ENCODE measurements at regions not wholly inside any gene's neighbourhood (a gene's known extent, or its start where the extent isn't known, plus 50 kb on each side); places are given as distances from the start of the nearest gene placed in this dataset.

DNA sequence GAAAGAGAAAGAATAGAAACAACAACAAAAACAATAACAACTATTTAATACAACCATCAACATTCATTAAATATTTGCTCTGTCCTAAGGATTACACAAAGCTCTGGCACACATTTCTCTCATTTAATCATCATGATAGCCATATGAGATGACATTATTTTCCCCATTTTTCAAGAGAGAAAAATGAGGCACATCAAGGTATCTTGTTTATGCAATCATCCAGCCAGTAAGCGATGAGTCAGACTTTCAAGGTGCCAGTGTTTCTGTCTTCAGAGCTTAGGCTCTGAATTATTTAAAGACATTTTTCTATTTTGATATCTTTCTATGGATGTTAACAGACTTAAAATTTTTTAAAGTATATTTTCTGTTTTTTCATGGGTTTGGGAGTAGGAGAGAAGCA is 541.8 kb upstream of the SMIM31 start:
- TF ChIP-seq, protein P1, sequence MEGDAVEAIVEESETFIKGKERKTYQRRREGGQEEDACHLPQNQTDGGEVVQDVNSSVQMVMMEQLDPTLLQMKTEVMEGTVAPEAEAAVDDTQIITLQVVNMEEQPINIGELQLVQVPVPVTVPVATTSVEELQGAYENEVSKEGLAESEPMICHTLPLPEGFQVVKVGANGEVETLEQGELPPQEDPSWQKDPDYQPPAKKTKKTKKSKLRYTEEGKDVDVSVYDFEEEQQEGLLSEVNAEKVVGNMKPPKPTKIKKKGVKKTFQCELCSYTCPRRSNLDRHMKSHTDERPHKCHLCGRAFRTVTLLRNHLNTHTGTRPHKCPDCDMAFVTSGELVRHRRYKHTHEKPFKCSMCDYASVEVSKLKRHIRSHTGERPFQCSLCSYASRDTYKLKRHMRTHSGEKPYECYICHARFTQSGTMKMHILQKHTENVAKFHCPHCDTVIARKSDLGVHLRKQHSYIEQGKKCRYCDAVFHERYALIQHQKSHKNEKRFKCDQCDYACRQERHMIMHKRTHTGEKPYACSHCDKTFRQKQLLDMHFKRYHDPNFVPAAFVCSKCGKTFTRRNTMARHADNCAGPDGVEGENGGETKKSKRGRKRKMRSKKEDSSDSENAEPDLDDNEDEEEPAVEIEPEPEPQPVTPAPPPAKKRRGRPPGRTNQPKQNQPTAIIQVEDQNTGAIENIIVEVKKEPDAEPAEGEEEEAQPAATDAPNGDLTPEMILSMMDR (IDR thresholded peaks at IDR 0.05) = no peak
- no peaks in the 10 kb centered on the region for H3K9me3 ChIP-seq
- H3K27me3 ChIP-seq = no peaks in the 10 kb centered on the region
- H3K4me1 ChIP-seq = no peaks in the 10 kb centered on the region
- H3K36me3 ChIP-seq = no peaks in the 10 kb centered on the region
- H3K27ac ChIP-seq = no peak overlapping the region
- no peak overlapping the region for H3K4me3 ChIP-seq
- DNase-seq (ENCODE audit: low spot score) = no peak

DNA sequence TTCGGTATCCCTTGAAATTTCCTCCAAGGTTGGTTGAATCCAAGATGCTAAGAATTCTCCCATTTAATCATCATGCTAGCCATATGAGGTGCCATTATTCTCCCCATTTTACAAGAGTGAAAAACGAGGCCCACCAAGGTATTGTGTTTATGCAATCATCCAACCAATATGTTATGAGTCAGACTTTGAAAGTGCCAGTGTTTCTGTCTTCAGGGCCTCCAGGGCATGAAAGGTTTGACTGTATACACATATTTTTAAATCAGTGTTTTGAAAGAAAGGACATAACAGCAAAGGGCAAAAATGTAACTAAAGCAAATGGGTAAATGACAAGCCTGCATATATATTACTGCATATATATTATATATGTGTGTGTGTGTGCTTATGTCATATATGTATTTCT is 541.2 kb upstream of the SMIM31 start:
- no peak for DNase-seq (ENCODE audit: low spot score)
- Histone ChIP-seq H3K27me3 (no peaks in the 10 kb centered on the region), H3K27ac (no peak overlapping the region), H3K9me3 (no peaks in the 10 kb centered on the region), H3K4me1 (no peaks in the 10 kb centered on the region), H3K36me3 (no peaks in the 10 kb centered on the region), H3K4me3 (no peak overlapping the region)
- TF ChIP-seq, protein P1 (IDR thresholded peaks at IDR 0.05) = no peak

DNA sequence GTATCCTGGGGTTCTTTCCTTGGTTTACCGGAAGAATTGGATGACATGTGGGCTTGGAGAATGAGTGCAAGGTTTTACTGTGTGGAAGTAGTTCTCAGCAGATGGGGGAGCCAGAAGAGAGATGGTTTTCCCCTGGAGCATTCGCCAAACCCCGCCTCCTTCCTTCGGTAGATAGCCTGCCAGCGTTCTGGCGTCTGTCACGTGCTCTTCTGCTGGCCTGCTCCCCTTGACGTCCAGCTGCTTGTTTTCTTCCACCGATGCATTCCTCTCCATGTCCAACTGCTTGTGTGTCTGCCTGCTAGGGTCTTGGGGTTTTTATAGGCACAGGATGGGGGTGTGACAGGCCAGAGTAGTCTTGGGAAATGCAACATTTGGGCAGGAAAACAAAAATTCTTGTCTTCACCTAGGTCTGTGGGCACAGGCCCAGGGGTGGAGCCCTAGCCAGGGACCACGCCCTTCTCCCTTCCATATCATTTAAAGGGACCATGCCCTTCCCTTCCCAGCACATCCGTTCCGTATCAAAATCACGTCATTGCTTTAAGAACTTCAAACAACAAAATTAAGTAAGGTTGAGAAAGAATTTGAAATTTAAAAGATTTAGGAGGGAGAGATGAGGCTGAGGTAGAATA is 538.7 kb upstream of the SMIM31 start:
- Histone ChIP-seq H3K4me1 (no peaks in the 10 kb centered on the region), H3K36me3 (no peaks in the 10 kb centered on the region), H3K9me3 (no peaks in the 10 kb centered on the region), H3K27me3 (no peaks in the 10 kb centered on the region), H3K27ac (no peak overlapping the region), H3K4me3 (no peak overlapping the region)
- DNase-seq (ENCODE audit: low spot score) = no peak
- TF ChIP-seq, protein P1 (IDR thresholded peaks at IDR 0.05) = no peak

DNA sequence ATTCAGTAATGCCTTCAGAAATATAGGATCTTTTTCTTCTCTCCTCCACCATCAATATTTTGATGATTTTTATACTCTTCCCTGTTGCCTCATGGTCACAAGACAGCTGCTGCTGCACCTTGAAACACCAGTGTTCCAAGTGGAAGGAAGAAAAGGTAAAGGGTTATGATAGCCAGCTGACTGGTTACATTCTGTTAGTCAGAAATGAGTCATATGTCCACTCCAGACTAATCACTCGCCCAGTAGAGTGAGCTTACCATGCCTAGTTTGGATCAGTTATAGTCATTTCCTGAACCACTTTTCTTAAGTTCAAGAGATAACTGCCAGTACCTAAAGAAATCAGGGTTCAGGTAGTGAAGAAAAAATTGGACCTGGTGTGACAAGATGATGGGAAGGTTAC is 532.3 kb upstream of the SMIM31 start:
- Histone ChIP-seq H3K27me3 (no peaks in the 10 kb centered on the region), H3K9me3 (no peaks in the 10 kb centered on the region), H3K4me1 (no peaks in the 10 kb centered on the region), H3K27ac (no peak overlapping the region), H3K36me3 (no peaks in the 10 kb centered on the region), H3K4me3 (no peak overlapping the region)
- TF ChIP-seq, protein P1 (IDR thresholded peaks at IDR 0.05) = no peak
- DNase-seq (ENCODE audit: low spot score) = no peak

DNA sequence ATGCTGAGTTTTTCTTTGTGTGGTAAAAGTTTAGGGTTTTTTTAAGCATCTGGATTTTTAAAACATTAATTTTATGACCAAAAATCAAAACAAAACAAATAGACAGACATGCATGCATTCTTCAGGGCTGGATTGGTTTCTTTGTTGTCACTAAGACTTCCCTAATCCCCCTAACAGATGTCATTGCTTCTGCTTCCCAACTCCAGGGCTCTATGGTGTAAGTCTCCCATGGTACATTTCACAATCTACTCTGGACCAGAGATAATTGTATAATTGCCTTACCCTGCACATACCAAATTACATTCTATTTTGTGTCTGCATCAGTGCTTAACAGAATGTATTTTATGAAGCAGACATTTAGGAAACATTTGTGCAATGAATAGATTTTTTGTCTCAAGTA is 529.1 kb upstream of the SMIM31 start:
- no peak for DNase-seq (ENCODE audit: low spot score)
- no peaks in the 10 kb centered on the region for H3K27me3 ChIP-seq
- TF ChIP-seq, protein P1 (IDR thresholded peaks at IDR 0.05) = no peak

DNA sequence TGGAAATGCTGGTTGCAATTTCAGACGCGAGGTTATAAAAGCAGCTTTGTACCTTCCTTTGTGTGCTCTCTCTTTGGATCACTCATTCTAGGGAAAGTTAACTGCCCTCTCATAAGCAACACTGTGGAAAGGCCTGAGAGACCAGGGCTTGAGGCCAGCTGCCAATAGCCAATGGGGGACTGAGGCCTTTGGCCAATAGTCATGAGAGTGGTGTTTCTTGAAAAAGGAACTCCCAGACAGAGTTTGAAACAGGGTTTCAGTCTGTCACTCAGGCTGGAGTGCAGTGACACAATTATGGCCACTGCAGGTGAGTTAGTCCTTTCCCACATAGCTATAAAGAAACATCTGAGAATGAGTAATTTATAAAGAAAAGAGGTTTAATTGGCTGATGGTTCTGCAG is 524.7 kb upstream of the SMIM31 start:
- H3K4me1 ChIP-seq = no peaks in the 10 kb centered on the region
- no peak overlapping the region for H3K27ac ChIP-seq
- no peaks in the 10 kb centered on the region for H3K27me3 ChIP-seq
- no peaks in the 10 kb centered on the region for H3K36me3 ChIP-seq
- DNase-seq (ENCODE audit: low spot score) = no peak
- TF ChIP-seq, protein P1 (IDR thresholded peaks at IDR 0.05) = no peak
- no peaks in the 10 kb centered on the region for H3K9me3 ChIP-seq
- no peak overlapping the region for H3K4me3 ChIP-seq

More for the DNA sequence above, 529.1 kb upstream of the SMIM31 start:
- Histone ChIP-seq H3K36me3 (no peaks in the 10 kb centered on the region), H3K4me3 (no peak overlapping the region), H3K4me1 (no peaks in the 10 kb centered on the region), H3K9me3 (no peaks in the 10 kb centered on the region), H3K27ac (no peak overlapping the region)

Measured in right atrium auricular region (tissue), 2 donors.